ENCODE measurements at regions not wholly inside any gene's neighbourhood (a gene's known extent, or its start where the extent isn't known, plus 50 kb on each side); places are given as distances from the start of the nearest gene placed in this dataset.

DNA sequence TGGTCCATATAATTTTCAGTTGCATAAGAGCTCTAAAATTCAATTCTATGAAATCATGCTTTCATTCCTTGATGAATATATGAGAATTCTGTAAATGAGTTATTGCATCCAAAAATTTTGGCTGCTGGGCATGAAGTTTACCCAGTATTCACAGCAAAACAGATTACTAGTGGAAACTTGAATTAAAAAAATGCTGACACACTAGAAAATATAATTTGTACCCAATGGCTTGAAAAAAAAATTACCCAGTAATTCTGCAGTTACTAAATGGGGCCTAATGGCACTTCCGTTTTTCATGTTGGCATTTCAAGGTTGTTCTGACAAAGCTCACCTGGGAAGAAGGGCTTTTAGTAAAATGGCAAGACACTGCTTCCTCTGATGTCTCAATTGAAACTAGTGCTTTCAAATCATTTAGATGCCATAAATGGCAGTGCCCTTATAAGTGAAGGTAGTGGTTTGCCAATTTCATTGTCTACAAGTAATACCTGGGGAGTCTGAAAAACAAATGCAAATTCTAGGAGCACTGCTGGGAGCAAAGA lies 343.6 kb downstream of the TDRD15 start:
- DNase-seq (ENCODE audit: extremely low spot score, insufficient read length, low read depth) (no peak), FAIRE-seq (no peak)

DNA sequence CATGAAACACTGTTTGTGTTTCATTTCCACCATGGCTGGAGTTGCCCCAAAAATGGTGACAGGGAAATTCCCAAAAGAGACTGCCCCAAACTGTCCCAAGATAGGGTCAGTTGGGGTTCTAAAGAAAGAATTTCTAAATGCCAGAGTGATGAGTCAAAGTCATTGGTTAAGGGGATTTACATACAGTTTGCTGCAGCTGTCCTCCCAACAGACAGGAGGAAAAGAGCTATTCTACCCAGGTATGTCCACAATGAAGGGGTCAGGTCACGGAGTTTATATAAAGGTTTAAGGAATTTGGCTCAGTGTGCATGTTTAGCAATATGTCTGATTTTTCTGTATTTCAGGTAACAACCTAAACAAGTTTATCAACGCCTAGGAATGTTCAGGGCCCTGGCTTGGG lies 344.1 kb downstream of the TDRD15 start:
- FAIRE-seq (no peak), DNase-seq (ENCODE audit: extremely low spot score, insufficient read length, low read depth) (no peak)

GRCh38 chr2:21468624-21469023 lies 344.9 kb downstream of the TDRD15 start:
- no peak for FAIRE-seq
- DNase-seq (ENCODE audit: extremely low spot score, insufficient read length, low read depth), result no peak

DNA sequence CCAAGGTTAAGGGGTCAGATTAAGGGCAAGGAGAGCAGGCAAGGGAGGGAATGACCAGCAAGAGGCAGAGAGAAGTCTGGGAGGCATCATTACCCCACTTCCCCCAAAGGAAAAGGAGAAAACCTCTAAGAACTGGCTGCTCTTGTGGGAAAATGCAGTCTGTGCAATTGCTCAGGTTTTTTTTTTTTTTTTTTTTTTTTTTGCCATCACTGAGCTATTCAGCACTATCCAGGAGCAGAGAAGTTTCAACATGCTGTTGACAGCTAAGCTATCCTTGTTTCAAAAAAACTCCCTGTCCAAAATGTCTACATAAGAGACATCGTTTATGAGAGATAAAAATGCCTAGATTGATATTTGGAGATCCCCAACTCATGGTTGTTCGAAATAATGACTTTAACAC lies 345.4 kb downstream of the TDRD15 start:
- DNase-seq (ENCODE audit: extremely low spot score, insufficient read length, low read depth) (no peak), FAIRE-seq (no peak)

GRCh38 chr2:21469564-21469963 lies 345.8 kb downstream of the TDRD15 start:
- FAIRE-seq (no peak), DNase-seq (ENCODE audit: extremely low spot score, insufficient read length, low read depth) (no peak)

DNA sequence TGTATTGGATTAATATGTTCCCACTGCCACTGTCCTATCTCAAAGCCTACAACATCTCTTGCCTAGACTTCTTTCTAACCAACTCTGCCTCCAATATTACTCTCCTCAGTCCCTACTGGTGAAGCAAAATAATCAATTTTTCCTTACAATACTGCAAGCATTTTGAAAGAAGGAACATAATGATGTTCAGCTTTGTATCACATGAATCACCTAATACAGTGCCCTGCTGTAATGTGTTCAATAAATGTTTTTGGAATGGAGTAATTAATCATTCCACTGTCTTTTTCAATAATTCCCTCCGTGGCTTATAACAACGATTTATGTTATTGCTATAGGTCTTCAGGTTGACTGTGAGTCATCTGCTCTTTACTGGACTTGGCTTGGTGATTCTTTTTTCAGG lies 356.4 kb downstream of the TDRD15 start:
- no peak for DNase-seq (ENCODE audit: extremely low spot score, insufficient read length, low read depth)
- FAIRE-seq, result no peak

GRCh38 chr2:21484643-21485042 lies 360.9 kb downstream of the TDRD15 start:
- FAIRE-seq, result no peak
- DNase-seq (ENCODE audit: extremely low spot score, insufficient read length, low read depth), result no peak

- no peak for DNase-seq (ENCODE audit: extremely low spot score, insufficient read length, low read depth)
These were observed 362.7 kb downstream of the TDRD15 start for GRCh38 chr2:21486445-21486844.

DNA sequence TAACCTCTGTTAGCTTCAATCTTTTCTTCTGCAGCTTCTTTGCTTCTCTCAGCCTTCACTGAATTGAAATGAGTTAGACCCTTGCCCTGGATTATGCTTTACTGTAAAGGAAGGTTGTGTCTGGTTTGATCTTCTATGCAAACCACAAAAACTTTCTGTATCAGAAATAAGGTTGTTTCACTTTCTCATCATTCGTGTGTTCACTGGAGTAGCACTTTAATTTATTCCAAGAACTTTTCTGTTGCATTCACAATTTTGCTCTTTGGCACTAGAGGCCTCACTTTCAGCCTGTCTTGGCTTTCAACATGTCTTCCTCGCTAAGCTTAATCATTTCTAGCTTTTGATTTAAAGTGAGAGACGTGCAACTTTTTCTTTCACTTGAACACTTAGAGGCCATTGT lies 365.3 kb downstream of the TDRD15 start:
- no peak for FAIRE-seq
- DNase-seq (ENCODE audit: extremely low spot score, insufficient read length, low read depth), result no peak

More at GRCh38 chr2:21486445-21486844, 362.7 kb downstream of the TDRD15 start:
- FAIRE-seq, result no peak

GRCh38 chr2:21498016-21498415 lies 374.2 kb downstream of the TDRD15 start:
- no peak for FAIRE-seq
- no peak for DNase-seq (ENCODE audit: extremely low spot score, insufficient read length, low read depth)

GRCh38 chr2:21500401-21500945 lies 376.7 kb downstream of the TDRD15 start:
- no peak for DNase-seq (ENCODE audit: extremely low spot score, insufficient read length, low read depth)
- no peak for FAIRE-seq

DNA sequence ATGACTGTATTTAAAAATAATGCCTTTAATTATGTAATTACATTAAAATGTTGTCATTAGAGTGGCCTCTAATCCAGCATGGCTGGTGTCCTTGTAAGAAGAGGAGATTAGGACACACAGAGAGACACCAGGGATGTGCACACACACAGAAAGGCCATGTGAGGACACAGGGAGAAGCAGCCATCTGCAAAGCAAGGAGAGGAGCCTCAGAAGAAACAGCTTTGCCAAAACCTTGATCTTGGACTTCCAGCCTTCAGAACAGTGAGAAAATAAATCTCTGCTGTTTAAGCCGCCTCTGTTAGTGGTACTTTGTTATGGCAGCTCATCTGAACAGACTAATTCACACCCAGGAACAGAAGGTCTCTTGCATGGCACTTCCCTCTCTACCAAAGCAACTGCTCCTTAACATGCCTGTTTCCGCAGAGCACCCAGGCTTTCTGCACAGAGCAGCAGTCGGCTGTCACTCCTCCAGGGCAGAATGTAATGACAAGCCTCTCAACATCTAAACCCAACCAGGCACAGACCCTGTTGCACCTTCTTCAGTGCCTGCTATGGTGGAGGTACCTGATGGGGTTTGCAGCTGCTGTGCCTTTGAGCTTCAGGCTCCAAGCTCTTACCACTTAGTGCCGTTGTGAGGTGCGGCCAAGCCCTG lies 377.7 kb downstream of the TDRD15 start:
- DNase-seq (ENCODE audit: extremely low spot score, insufficient read length, low read depth) (no peak), FAIRE-seq (no peak)

GRCh38 chr2:21515903-21516302 lies 392.1 kb downstream of the TDRD15 start:
- FAIRE-seq (no peak), DNase-seq (ENCODE audit: extremely low spot score, insufficient read length, low read depth) (no peak)

GRCh38 chr2:21519412-21519811 lies 395.6 kb downstream of the TDRD15 start:
- no peak for FAIRE-seq
- DNase-seq (ENCODE audit: extremely low spot score, insufficient read length, low read depth), result no peak

DNA sequence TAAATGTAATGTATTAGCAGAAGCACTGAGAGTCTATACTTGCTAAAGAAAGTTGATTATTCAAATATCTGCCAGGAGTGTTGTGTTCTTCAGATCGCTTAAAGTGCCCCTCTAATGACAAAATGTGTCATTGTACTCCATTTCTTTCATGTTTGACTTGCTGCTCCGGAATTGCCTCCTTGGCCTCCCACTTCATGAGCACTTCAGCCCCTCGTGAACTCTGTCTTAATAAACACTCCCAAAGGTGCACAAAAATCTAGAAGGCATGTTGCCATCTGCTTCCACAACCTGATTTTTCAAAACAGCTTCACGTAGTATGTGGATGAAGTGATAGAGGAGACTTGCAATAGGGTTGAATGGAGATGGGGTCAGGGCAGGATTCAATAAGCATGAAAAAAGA lies 396.1 kb downstream of the TDRD15 start:
- no peak for FAIRE-seq
- no peak for DNase-seq (ENCODE audit: extremely low spot score, insufficient read length, low read depth)

- DNase-seq (ENCODE audit: extremely low spot score, insufficient read length, low read depth) (no peak), FAIRE-seq (no peak)
These were observed 412.1 kb downstream of the TDRD15 start for GRCh38 chr2:21535826-21536225.

GRCh38 chr2:21539685-21540084 lies 415.9 kb downstream of the TDRD15 start:
- FAIRE-seq (no peak), DNase-seq (ENCODE audit: extremely low spot score, insufficient read length, low read depth) (no peak)

GRCh38 chr2:21543630-21544029 lies 419.9 kb downstream of the TDRD15 start:
- DNase-seq (ENCODE audit: extremely low spot score, insufficient read length, low read depth) (no peak), FAIRE-seq (no peak)

- FAIRE-seq (no peak), DNase-seq (ENCODE audit: extremely low spot score, insufficient read length, low read depth) (no peak)
These were observed 420.6 kb downstream of the TDRD15 start for GRCh38 chr2:21544392-21544791.

DNA sequence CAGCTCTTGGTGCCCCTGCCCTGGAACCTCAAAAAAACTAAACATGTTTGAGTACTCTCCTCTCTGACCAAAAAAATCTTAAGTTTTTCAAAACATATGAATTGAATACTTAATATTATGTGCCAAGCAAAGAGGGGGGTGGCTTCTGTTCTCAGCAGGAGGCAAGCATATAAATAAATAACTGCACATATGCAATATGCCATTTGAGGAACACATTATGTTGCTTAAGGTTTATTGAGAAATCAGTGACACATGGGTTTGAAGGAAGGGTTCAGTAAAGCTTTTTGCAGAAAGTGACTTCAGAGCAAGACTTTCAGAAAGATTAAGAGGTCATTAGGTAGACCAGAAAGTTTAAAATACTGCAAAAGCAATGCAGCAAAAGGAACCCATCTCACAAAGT lies 429.2 kb downstream of the TDRD15 start:
- no peak for DNase-seq (ENCODE audit: extremely low spot score, insufficient read length, low read depth)
- FAIRE-seq, result no peak

DNA sequence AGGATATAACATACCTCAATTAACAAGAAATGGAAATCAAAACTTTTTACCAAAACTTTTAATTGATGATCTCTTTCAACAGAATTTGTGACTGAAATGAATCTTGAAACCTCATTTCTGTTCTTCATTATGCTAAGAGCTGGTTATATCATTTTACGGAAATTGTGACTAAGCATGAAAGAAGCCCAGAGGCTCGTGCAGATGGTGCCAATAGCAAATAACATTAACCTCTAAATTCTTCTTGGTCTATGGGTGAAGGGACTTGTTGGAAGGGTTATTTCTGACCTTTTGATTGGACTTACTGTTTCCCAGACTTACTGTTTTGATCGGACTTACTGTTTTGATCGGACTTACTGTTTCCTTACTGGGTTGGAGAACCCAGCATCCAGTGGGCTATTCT lies 435.6 kb downstream of the TDRD15 start:
- FAIRE-seq (no peak), DNase-seq (ENCODE audit: extremely low spot score, insufficient read length, low read depth) (no peak)

- FAIRE-seq (no peak), DNase-seq (ENCODE audit: extremely low spot score, insufficient read length, low read depth) (no peak)
These were observed 438.2 kb downstream of the TDRD15 start for GRCh38 chr2:21561965-21562364.

Measured in GM18507 (cell line).